ENCODE measurements at regions not wholly inside any gene's neighbourhood (a gene's known extent, or its start where the extent isn't known, plus 50 kb on each side); places are given as distances from the start of the nearest gene placed in this dataset.

DNA sequence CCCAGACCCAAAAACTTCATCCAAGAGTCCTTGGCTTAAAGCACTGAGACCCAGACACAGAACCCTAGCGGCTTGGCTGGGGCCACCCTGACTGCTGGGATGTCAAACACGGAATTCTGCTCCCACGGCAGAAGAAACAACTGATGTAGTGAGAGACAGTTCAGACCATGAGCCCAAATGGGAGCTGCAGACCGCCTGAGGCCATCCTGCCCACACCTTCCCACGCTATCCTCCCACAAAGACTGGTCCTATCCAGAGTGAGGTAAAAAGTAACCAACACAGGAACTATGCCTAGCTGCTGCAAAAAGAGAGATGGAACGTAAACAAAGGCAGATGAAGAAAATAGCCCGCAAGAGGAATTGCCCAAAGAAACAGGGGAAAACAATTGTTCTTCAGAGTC is 203.3 kb downstream of the PTPRU start:
- no peak for TF ChIP-seq ZNF274 (IDR thresholded peaks at IDR 0.05; ENCODE audit: low read depth, low read length)
- no peak for TF ChIP-seq YY1 (IDR thresholded peaks at IDR 0.05; ENCODE audit: insufficient read depth, insufficient read length)

Measured in NT2/D1 (cell line).